GM12891 (cell line): ENCODE measurements at regions not wholly inside any gene's neighbourhood (a gene's known extent, or its start where the extent isn't known, plus 50 kb on each side); places are given as distances from the start of the nearest gene placed in this dataset.

Experiments used
- DNase-seq: peaks from one replicate; pipeline ENCODE4 v3.0.0; 2011; ENCODE audit warnings: low spot score; ENCODE audit not compliant: insufficient read length
- FAIRE-seq: peaks from 2 replicates; lab custom pipeline; 2011; peaks lifted over from hg19 to GRCh38; lab: Jason Lieb, UNC
- PAX5 ChIP-seq: IDR thresholded peaks from 2 replicates; pipeline ENCODE4 v1.6.1; 2011; ENCODE audit warnings: low read length, moderate library complexity, mild to moderate bottlenecking; ENCODE audit not compliant: insufficient read depth, severe bottlenecking
- POLR2A ChIP-seq: IDR thresholded peaks from 2 replicates; pipeline ENCODE4 v1.6.1; 2011; ENCODE audit warnings: low read depth, low read length, control low read depth
- POLR2AphosphoS5 ChIP-seq: IDR thresholded peaks from 2 replicates; pipeline ENCODE4 v1.6.1; 2011; ENCODE audit warnings: low read depth, low read length, control low read depth
- POU2F2 ChIP-seq: IDR thresholded peaks from 2 replicates; pipeline ENCODE4 v1.6.1; 2011; ENCODE audit warnings: low read depth, mild to moderate bottlenecking, control low read depth, low read length, moderate library complexity
- SPI1 ChIP-seq: IDR thresholded peaks from 2 replicates; pipeline ENCODE4 v1.6.1; 2011; ENCODE audit warnings: low read depth, low read length, control low read depth
- TAF1 ChIP-seq: IDR thresholded peaks from 2 replicates; pipeline ENCODE4 v1.6.1; 2011; ENCODE audit warnings: low read depth, low read length, control low read depth

DNA sequence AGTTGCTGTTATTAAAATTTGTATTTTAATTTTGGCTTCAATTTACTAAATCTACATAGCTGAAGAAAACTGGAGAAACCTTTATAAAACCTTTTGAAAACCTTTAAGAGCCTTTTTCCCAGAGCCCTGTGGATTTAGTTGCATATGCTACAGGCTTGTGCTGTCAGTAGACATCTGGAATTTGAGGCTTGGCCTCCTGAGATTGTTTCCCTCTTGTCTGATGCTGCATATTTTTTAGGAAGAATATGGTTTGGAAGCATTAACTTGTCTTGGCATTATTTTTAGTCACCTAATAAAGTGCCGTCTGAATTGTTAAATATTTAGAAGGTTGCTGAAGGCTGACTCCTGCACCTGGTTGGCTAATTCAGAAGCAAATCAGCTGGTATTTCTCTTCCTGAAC lies 369.4 kb downstream of the UTRN start:
- TF ChIP-seq TAF1 = no peak
- no peak for TF ChIP-seq POLR2AphosphoS5
- TF ChIP-seq SPI1 = no peak
- TF ChIP-seq POLR2A = no peak
- TF ChIP-seq POU2F2 = no peak
- TF ChIP-seq PAX5 = no peak
- DNase-seq (no peak), FAIRE-seq (no peak)

DNA sequence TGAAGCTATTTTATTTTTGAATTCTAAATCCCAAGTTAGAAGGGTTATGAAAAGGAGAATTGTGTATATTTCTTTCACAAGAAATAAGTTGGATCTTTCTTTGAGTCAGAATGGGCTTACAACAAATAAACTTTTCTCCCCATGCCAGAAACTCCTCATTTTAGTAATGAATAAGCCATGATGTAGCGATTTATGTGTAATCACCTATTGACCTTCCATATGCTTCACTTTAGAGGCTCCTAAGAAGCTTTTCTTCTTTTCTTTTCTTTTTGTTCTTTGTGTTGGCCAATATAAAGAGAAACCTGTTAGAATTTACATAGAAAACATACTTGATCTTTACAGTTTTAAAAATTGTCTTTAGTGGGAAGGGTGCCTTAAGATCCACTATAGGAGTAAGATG lies 370.2 kb downstream of the UTRN start:
- TF ChIP-seq SPI1 = no peak
- no peak for TF ChIP-seq POLR2A
- no peak for TF ChIP-seq POLR2AphosphoS5
- no peak for TF ChIP-seq PAX5
- no peak for TF ChIP-seq TAF1
- no peak for TF ChIP-seq POU2F2
- no peak for FAIRE-seq

DNA sequence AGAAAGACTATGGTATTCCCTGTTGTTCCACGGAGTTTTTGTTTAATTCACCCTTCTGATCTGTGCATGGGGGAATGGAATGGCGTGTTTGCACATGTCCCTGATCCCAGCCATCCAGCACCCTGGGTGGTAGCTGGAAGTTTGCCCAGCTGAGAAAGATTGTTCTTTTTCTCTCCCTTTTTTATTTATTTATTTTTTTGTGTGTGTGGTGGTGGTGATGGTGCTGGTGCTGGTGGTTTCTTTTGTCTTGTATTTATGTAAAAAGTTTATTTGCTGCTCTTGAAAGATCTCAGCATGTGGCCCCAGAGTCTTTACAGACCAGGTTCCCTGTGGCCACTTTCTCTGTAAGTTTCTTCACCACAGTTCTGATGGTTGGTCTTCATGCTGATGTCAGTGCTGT lies 372.6 kb downstream of the UTRN start:
- DNase-seq = no peak
- TF ChIP-seq SPI1 (no peak), POU2F2 (no peak), POLR2AphosphoS5 (no peak), POLR2A (no peak), PAX5 (no peak)
- FAIRE-seq = no peak

More for the DNA sequence above, 370.2 kb downstream of the UTRN start:
- no peak for DNase-seq

DNA sequence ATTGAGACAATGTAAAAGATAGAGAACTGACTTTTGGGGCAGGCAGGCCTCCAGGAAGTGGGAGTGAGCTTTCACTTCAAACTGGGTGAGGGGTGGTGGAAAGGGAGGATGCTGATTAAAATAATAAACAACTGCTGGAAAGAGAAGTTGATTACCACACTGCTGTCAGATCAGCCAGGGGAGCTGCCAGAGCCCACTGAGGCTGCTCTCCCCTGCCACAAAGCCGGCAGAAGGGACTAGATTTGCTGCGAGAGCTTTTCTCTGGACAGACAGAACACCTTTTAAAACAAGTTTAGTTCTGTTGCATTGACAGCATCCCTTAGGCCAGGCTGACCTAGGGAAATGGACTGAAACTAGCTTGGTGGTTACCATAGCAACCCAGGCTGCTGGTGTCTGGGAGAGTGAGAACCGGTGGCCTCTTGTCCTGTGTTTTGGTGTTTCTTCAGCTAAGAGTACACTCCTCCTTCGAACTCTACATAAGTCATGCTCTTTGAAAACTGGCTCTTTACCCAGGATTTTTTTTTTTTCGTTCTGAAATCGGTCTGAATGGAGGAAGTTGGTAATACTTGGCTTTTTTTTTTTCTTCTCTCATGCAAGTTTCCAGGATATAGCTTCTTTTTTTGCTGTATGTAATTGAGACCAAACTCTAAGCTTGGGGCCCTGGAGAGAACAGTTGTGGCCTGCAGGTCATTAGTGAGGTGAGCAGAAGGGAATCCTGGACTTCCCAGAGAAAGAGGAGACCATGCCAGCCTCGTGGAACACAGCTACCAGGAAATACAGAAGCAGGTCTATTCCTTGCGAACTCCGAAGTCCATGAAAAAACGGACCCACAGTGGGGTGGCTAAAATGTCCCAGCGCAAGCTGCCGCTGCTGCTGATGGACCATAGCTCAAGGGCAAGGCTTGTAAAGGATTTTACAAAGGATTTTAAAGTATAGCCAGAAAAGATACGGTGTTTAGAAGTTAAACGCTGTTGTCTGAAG lies 374.4 kb downstream of the UTRN start:
- no peak for DNase-seq
- FAIRE-seq = no peak

DNA sequence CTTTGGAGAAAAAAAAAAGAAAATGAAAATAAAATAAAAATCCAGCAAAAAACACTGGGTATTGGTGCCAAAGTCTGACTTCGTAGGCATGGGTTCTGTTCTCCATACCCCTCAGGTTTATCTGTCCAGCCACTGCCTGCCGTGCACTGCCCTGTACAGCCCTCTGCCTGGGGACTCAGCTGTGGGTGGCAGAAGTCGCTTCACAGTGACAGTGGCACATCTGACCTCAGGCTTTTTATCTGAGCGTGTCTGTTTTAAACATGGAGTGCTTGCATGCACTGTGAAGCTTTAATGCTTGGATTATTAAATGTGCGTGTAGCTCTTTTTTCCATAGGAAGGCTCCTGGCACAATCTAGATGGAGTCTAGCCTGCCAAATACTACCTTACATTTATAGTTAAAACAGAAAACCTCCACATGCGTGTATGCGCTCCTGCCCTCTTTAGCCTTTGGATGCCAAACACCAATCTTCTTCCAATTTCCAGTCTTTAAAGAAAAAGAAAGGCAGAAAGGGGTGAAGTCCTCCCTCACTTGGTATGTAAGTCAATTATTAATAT lies 375.5 kb downstream of the UTRN start:
- TF ChIP-seq POU2F2 = no peak
- FAIRE-seq (no peak), DNase-seq (no peak)

More for the DNA sequence above, 374.4 kb downstream of the UTRN start:
- TF ChIP-seq TAF1 = no peak
- TF ChIP-seq POU2F2 = no peak
- TF ChIP-seq SPI1 = no peak
- TF ChIP-seq PAX5 = no peak
- no peak for TF ChIP-seq POLR2A
- TF ChIP-seq POLR2AphosphoS5 = no peak

DNA sequence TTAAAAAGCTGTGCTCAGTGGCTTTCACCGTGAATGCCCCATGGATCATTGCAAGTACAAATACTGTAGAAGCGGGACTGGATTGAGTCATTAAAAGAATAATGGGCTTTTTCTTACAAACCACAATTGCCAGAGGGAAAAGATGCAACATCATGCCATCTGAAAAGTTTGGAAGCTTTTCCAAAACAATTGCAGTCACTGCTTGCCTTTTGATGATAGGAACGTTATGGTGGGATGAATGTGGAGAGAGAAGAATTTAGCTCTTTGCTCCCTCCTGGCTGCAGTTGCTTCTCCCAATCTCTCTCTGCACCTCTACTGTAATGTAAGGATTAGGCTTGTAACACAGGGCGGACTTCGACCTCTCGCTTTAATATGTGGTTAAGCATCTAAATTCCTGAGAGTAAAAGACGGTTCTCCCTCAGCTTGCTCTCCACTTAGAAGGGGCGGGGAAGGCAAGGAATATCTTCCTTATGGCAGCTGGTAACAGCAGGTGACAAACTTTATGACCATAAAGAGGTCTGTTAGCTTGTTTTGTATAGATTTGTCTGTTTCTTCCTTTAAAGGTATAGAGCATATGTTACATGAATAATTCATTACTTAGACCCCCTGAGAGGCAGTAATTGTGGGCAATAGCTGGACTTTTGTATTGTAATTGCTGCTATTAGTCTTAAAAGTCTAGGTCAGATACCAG lies 376.1 kb downstream of the UTRN start:
- TF ChIP-seq POLR2AphosphoS5 = no peak
- no peak for TF ChIP-seq POU2F2
- TF ChIP-seq TAF1 = no peak
- TF ChIP-seq PAX5 = no peak
- TF ChIP-seq POLR2A = no peak
- no peak for TF ChIP-seq SPI1
- no peak for DNase-seq
- FAIRE-seq = no peak

DNA sequence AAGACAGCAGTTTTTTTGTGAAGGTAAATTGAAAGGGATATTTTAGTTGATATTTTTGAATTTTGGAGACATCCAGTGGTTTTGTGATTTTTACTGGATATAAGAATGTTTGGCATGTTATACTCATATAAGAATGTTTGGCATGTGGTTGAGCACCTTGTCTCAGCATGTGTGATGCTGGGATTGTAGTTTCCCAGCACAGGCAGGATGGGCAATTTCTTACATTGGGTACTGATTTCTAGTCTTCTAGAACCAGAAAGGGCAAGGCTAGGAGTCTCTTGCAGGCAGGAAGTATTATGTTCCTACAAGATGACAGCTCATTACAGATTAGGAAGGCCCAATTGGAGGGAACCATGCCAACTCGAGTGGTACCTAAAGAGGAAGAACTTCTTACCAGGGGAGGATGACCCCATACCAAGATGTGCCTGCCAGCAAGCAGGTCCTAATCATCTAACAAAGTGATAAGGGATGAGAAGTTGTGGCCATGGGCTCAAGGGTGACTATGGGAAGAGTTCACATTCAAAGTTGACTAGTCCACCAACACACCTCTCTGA lies 377.8 kb downstream of the UTRN start:
- DNase-seq (no peak), FAIRE-seq (no peak)
- TF ChIP-seq SPI1 = no peak
- TF ChIP-seq PAX5 = no peak
- no peak for TF ChIP-seq POLR2A
- TF ChIP-seq POU2F2 = no peak
- TF ChIP-seq TAF1 = no peak
- no peak for TF ChIP-seq POLR2AphosphoS5

DNA sequence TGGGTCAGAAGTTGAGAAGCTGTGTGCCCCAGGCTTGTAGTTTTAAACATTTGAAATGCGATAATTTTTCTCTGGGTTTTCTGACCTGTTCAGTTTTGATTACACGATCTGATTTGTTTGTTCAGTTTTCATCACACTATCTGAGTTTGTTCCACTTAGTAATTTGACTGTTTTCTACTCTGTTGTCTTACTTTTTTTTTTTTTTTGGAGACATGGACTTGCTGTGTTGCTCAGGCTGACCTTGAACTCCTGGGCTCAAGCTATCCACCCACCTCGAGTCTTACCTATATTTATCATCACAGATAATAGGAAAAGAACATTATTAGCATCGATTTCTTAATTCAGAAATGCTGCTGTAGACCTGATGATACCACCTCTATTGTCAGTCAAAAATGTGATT lies 379.1 kb downstream of the UTRN start:
- DNase-seq = no peak
- no peak for FAIRE-seq
- TF ChIP-seq TAF1 (no peak), SPI1 (no peak), PAX5 (no peak), POU2F2 (no peak), POLR2A (no peak), POLR2AphosphoS5 (no peak)

DNA sequence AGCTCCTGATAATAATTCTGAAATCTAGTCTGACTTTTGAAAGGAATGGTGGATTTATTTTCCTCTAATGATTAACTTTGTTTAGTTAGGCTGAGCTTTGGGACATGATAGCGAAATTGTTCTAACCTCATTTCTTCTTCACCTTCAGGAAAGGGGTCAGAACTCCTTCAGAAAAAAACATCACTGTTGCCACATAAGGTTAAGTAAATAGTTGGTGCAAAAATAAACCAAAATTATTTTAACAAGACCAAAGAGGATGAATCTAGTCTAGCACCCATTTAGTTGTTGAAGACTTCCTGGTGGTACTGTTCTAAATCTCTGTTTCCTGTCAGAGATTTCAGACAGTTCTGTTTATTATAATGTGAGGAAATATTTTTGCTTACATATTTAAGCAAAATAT lies 379.8 kb downstream of the UTRN start:
- TF ChIP-seq POLR2AphosphoS5 (no peak), TAF1 (no peak), POU2F2 (no peak), PAX5 (no peak), POLR2A (no peak), SPI1 (no peak)
- FAIRE-seq (no peak), DNase-seq (no peak)
